ENCODE measurements at regions not wholly inside any gene's neighbourhood (a gene's known extent, or its start where the extent isn't known, plus 50 kb on each side); places are given as distances from the start of the nearest gene placed in this dataset.

GRCh38 chr6:23618366-23618765 lies 507.6 kb upstream of the NRSN1 start (continued):
- no peak for TF ChIP-seq ZXDC (CRISPR knock-in tag; IDR thresholded peaks at IDR 0.05)
- no peak for TF ChIP-seq PRMT3 (CRISPR knock-in tag; IDR thresholded peaks at IDR 0.05; ENCODE audit: borderline replicate concordance, low read depth)
- no peak for TF ChIP-seq NFIC (IDR thresholded peaks at IDR 0.05; ENCODE audit: low read length)
- no peak for TF ChIP-seq ZNF773 (CRISPR knock-in tag; IDR thresholded peaks at IDR 0.05; ENCODE audit: borderline replicate concordance)
- no peak for TF ChIP-seq ZUFSP (CRISPR knock-in tag; IDR thresholded peaks at IDR 0.05; ENCODE audit: borderline replicate concordance)
- TF ChIP-seq STAT6 (CRISPR knock-in tag; IDR thresholded peaks at IDR 0.05; ENCODE audit: borderline replicate concordance): no peak
- TF ChIP-seq ZNF17 (CRISPR knock-in tag; IDR thresholded peaks at IDR 0.05): no peak

Data from HepG2 (cell line).